Keratinocyte (primary cell): ENCODE measurements at regions not wholly inside any gene's neighbourhood (a gene's known extent, or its start where the extent isn't known, plus 50 kb on each side); places are given as distances from the start of the nearest gene placed in this dataset.

ENCODE experiments used
- DNase-seq: peaks from one replicate; pipeline ENCODE4 v3.0.0-alpha.2; 2011; ENCODE audit warnings: low read depth, missing footprints, low spot score
- FAIRE-seq: peaks from 2 replicates; lab custom pipeline; 2011; peaks lifted over from hg19 to GRCh38; lab: Jason Lieb, UNC
- H2AFZ ChIP-seq: 2 replicates; pipeline ENCODE4 v1.6.0; 2012; ENCODE audit warnings: low read length, control low read depth, inconsistent platforms; ENCODE audit not compliant: control insufficient read depth
- H3K27ac ChIP-seq: 2 replicates; pipeline ENCODE4 v1.5.1; 2011; ENCODE audit warnings: low read length; ENCODE audit not compliant: control insufficient read depth, insufficient read depth
- H3K27me3 ChIP-seq: 3 replicates; pipeline ENCODE4 v1.6.0; 2011; ENCODE audit warnings: low read length; ENCODE audit not compliant: control insufficient read depth, insufficient read depth; ENCODE audit errors: extremely low read depth
- H3K36me3 ChIP-seq, 2 experiments: 2 replicates in 1 of 2; 3 replicates in 1 of 2; pipeline ENCODE4 v1.5.1; 2011; ENCODE audit warnings: low read length in 2 of 2, mild to moderate bottlenecking in 1 of 2; ENCODE audit not compliant: control insufficient read depth in 2 of 2, insufficient read depth in 2 of 2; ENCODE audit errors: extremely low read depth in 1 of 2
- H3K4me1 ChIP-seq: 3 replicates; pipeline ENCODE4 v1.5.1; 2011; ENCODE audit warnings: low read length; ENCODE audit not compliant: control insufficient read depth, insufficient read depth; ENCODE audit errors: extremely low read depth
- H3K4me2 ChIP-seq: 3 replicates; pipeline ENCODE4 v1.6.0; 2011; ENCODE audit warnings: low read depth, low read length; ENCODE audit not compliant: control insufficient read depth, insufficient read depth; ENCODE audit errors: extremely low read depth
- H3K4me3 ChIP-seq, 3 experiments: fragments of 200-600 bp in 1 of 3; sonication (generic) in 1 of 3; 2 replicates in 2 of 3; 3 replicates in 1 of 3; pipeline ENCODE4 v1.5.1; 2011 to 2016; ENCODE audit warnings: low read length in 3 of 3, mild to moderate bottlenecking in 3 of 3, control low read depth in 2 of 3, inconsistent platforms in 1 of 3, low read depth in 1 of 3, mixed read lengths in 1 of 3, mixed run types in 1 of 3, moderate library complexity in 1 of 3; ENCODE audit not compliant: control insufficient read depth in 2 of 3, insufficient read depth in 2 of 3; ENCODE audit errors: extremely low read depth in 1 of 3
- H3K79me2 ChIP-seq: 2 replicates; pipeline ENCODE4 v1.6.0; 2012; ENCODE audit warnings: low read length; ENCODE audit not compliant: control insufficient read depth, insufficient read depth
- H3K9ac ChIP-seq: 3 replicates; pipeline ENCODE4 v1.6.0; 2011; ENCODE audit warnings: low read length; ENCODE audit not compliant: control insufficient read depth, insufficient read depth; ENCODE audit errors: extremely low read depth
- H3K9me1 ChIP-seq: 3 replicates; pipeline ENCODE4 v1.6.0; 2011; ENCODE audit warnings: low read length; ENCODE audit not compliant: control insufficient read depth, insufficient read depth; ENCODE audit errors: extremely low read depth
- H3K9me3 ChIP-seq: 2 replicates; pipeline ENCODE4 v1.5.1; 2012; ENCODE audit warnings: low read depth, low read length; ENCODE audit not compliant: control insufficient read depth
- H4K20me1 ChIP-seq: 3 replicates; pipeline ENCODE4 v1.6.0; 2011; ENCODE audit warnings: low read length; ENCODE audit not compliant: control insufficient read depth, insufficient read depth; ENCODE audit errors: extremely low read depth
- CTCF ChIP-seq, 3 experiments: IDR thresholded peaks in 1 of 3; conservative IDR thresholded peaks in 1 of 3; optimal IDR thresholded peaks in 1 of 3; 2 replicates in 2 of 3; 3 replicates in 1 of 3; pipeline versions ENCODE3 to v1.5.1; 2011; ENCODE audit warnings: low read length in 3 of 3, mild to moderate bottlenecking in 3 of 3, moderate library complexity in 2 of 3, control low read depth in 1 of 3, inconsistent platforms in 1 of 3; ENCODE audit not compliant: insufficient read depth in 2 of 3; ENCODE audit errors: extremely low read depth in 1 of 3
- EZH2 ChIP-seq: IDR thresholded peaks from one replicate; pipeline ENCODE4 v1.6.1; 2012; ENCODE audit warnings: inconsistent platforms, mild to moderate bottlenecking, low read length, moderate library complexity
- dilution Hi-C: fragments of 300-500 bp; cut with MboI; formaldehyde crosslinking; loops from one replicate; pipeline ENCODE4 v1.7.0; 2020; ENCODE audit warnings: low sequenced_read_pairs; ENCODE audit not compliant: extremely low pct_ligation_motif_present

GRCh38 chr5:110018509-110018908, 328.8 kb downstream of the MAN2A1 start:
- Histone ChIP-seq H3K4me2 (no peak overlapping the region), H3K27me3 (no peaks in the 10 kb centered on the region), H3K9me1 (no peaks in the 10 kb centered on the region), H3K79me2 (no peaks in the 10 kb centered on the region), H2AFZ (no peak overlapping the region), H3K9ac (no peak overlapping the region), H3K4me3 (no peak overlapping the region), H3K4me1 (no peaks in the 10 kb centered on the region), H4K20me1 (no peaks in the 10 kb centered on the region), H3K36me3 (no peaks in the 10 kb centered on the region), H3K9me3 (no peaks in the 10 kb centered on the region), H3K27ac (no peak overlapping the region)
- no peak for TF ChIP-seq CTCF (optimal IDR thresholded peaks at IDR 0.05 in 1 of 3, IDR thresholded peaks at IDR 0.05 in 1 of 3, conservative IDR thresholded peaks at IDR 0.05 in 1 of 3; ENCODE audit: extremely low read depth in 1 of 3, insufficient read depth in 2 of 3, low read length in 3 of 3)
- TF ChIP-seq EZH2 = no peak
- DNase-seq = no peak
- FAIRE-seq = no peak
- dilution Hi-C loops = no loop called here

DNA sequence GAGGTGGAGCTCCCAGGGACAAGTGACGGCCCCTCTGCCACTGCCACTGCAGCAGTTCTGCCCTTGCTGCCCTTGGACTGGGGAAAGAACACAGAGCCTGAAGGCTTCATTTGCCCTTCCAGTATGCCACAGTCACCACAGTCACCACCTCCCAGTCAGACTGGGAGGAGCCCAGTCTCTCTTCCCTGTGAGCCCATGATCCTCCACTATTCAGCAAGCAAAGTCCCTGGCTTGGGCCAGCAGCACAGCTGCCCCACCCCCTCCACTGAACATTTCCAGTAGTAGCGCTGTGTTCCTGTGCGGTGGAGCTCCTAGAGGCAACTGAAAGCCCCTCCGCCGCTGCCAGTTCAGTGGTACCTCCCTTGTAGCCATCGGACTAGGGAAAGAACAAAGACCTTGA, 329.4 kb downstream of the MAN2A1 start:
- Histone ChIP-seq H3K27ac (no peak overlapping the region), H3K9me3 (no peaks in the 10 kb centered on the region), H3K36me3 (no peaks in the 10 kb centered on the region), H3K9me1 (no peaks in the 10 kb centered on the region), H2AFZ (no peak overlapping the region), H3K27me3 (no peaks in the 10 kb centered on the region), H3K4me3 (no peak overlapping the region), H3K4me2 (no peak overlapping the region), H3K4me1 (no peaks in the 10 kb centered on the region), H4K20me1 (no peaks in the 10 kb centered on the region), H3K79me2 (no peaks in the 10 kb centered on the region), H3K9ac (no peak overlapping the region)
- FAIRE-seq (no peak), DNase-seq (no peak)
- TF ChIP-seq EZH2 (no peak), CTCF (optimal IDR thresholded peaks at IDR 0.05 in 1 of 3, IDR thresholded peaks at IDR 0.05 in 1 of 3, conservative IDR thresholded peaks at IDR 0.05 in 1 of 3; ENCODE audit: extremely low read depth in 1 of 3, insufficient read depth in 2 of 3, low read length in 3 of 3) (no peak)
- dilution Hi-C loops = no loop called here
